GM23338 (cell line): ENCODE measurements at regions not wholly inside any gene's neighbourhood (a gene's known extent, or its start where the extent isn't known, plus 50 kb on each side); places are given as distances from the start of the nearest gene placed in this dataset.

Experiments
- ATAC-seq: fragments of 200-7000 bp; cut with Tn5 transposase; 3 replicates; pipeline ENCODE4 v1.9.1; 2020
- DNase-seq: peaks from one replicate; pipeline ENCODE4 v3.0.0-alpha.2; 2015; ENCODE audit warnings: low spot score
- H2AFZ ChIP-seq: fragments of 200-600 bp; sonication (generic); 2 replicates; pipeline ENCODE4 v1.8.0; 2016; ENCODE audit warnings: antibody characterized with exemption, mild to moderate bottlenecking, moderate library complexity
- H3F3A ChIP-seq: fragments of 200-600 bp; sonication (generic); replicated peaks from 2 replicates; pipeline ENCODE4 v1.8.0; 2017; ENCODE audit warnings: antibody characterized with exemption, mixed run types, low read depth
- H3K27ac ChIP-seq: fragments of 200-600 bp; sonication (generic); 2 replicates; pipeline ENCODE4 v1.6.1; 2016; ENCODE audit warnings: low read depth
- H3K27me3 ChIP-seq: fragments of 200-600 bp; sonication (generic); 2 replicates; pipeline ENCODE4 v1.8.0; 2016; ENCODE audit warnings: mild to moderate bottlenecking, mixed run types, moderate library complexity; ENCODE audit not compliant: insufficient read depth
- H3K36me3 ChIP-seq: fragments of 200-600 bp; sonication (generic); 2 replicates; pipeline ENCODE4 v1.8.0; 2016; ENCODE audit warnings: mild to moderate bottlenecking; ENCODE audit not compliant: insufficient read depth
- H3K4me1 ChIP-seq: fragments of 200-600 bp; sonication (generic); 2 replicates; pipeline ENCODE4 v1.8.0; 2016; ENCODE audit warnings: mild to moderate bottlenecking, moderate library complexity; ENCODE audit not compliant: insufficient read depth
- H3K4me2 ChIP-seq: fragments of 200-600 bp; sonication (generic); 2 replicates; pipeline ENCODE4 v1.7.1; 2017; ENCODE audit warnings: mixed run types
- H3K4me3 ChIP-seq: fragments of 200-600 bp; sonication (generic); 2 replicates; pipeline ENCODE4 v1.6.1; 2016; ENCODE audit warnings: mixed run types
- H3K79me2 ChIP-seq: fragments of 200-600 bp; sonication (generic); replicated peaks from 2 replicates; pipeline ENCODE4 v1.8.0; 2017; ENCODE audit warnings: mild to moderate bottlenecking; ENCODE audit not compliant: insufficient read depth
- H3K9me2 ChIP-seq: fragments of 200-600 bp; sonication (generic); 2 replicates; pipeline ENCODE4 v1.8.0; 2017; ENCODE audit not compliant: insufficient read depth
- H4K20me1 ChIP-seq: fragments of 200-600 bp; sonication (generic); replicated peaks from 2 replicates; pipeline ENCODE4 v1.8.0; 2017; ENCODE audit warnings: mild to moderate bottlenecking; ENCODE audit not compliant: insufficient read depth
- H3K27ac Mint-ChIP-seq: 2 replicates; pipeline ENCODE4 v1.8.0; 2020; ENCODE audit warnings: inconsistent platforms, mild to moderate bottlenecking, moderate library complexity, mixed read lengths
- H3K27me3 Mint-ChIP-seq: 3 replicates; pipeline ENCODE4 v1.8.0; 2022; ENCODE audit warnings: low read depth, mild to moderate bottlenecking, moderate library complexity, mixed read lengths, inconsistent platforms; ENCODE audit not compliant: insufficient read depth, poor library complexity
- H3K36me3 Mint-ChIP-seq: 3 replicates; pipeline ENCODE4 v1.8.0; 2021; ENCODE audit warnings: low read depth, mild to moderate bottlenecking, inconsistent platforms, moderate library complexity, mixed read lengths
- H3K4me1 Mint-ChIP-seq: 3 replicates; pipeline ENCODE4 v1.8.0; 2020; ENCODE audit warnings: mild to moderate bottlenecking, inconsistent platforms, mixed read lengths
- H3K4me3 Mint-ChIP-seq: 3 replicates; pipeline ENCODE4 v1.8.0; 2021; ENCODE audit warnings: moderate library complexity, mild to moderate bottlenecking, inconsistent platforms, mixed read lengths
- H3K9me3 Mint-ChIP-seq: 3 replicates; pipeline ENCODE4 v1.8.0; 2020; ENCODE audit warnings: moderate library complexity, mild to moderate bottlenecking, inconsistent platforms, mixed read lengths
- CREB1 ChIP-seq: fragments of 250-450 bp; sonication (Bioruptor Pico); IDR thresholded peaks from 2 replicates; pipeline ENCODE4 v1.5.0; 2020; ENCODE audit warnings: low read depth, mild to moderate bottlenecking, moderate library complexity
- EZH2phosphoT487 ChIP-seq: fragments of 200-600 bp; sonication (generic); IDR thresholded peaks from one replicate; pipeline ENCODE4 v1.8.1; 2018; ENCODE audit warnings: antibody characterized with exemption; ENCODE audit not compliant: unreplicated experiment
- JUNB ChIP-seq: IDR thresholded peaks from one replicate; pipeline ENCODE4 v1.6.1; 2016; ENCODE audit warnings: antibody characterized with exemption; ENCODE audit not compliant: unreplicated experiment
- POLR2AphosphoS5 ChIP-seq: IDR thresholded peaks from 2 replicates; pipeline ENCODE4 v1.6.1; 2016; ENCODE audit warnings: antibody characterized with exemption, low read depth
- STAT1 ChIP-seq: IDR thresholded peaks from one replicate; pipeline ENCODE4 v1.6.1; 2016; ENCODE audit warnings: antibody characterized with exemption; ENCODE audit not compliant: unreplicated experiment
- ZNF114 ChIP-seq: fragments of 250-450 bp; sonication (Bioruptor Pico); IDR thresholded peaks from 2 replicates; pipeline ENCODE4 v1.5.0; 2020; ENCODE audit warnings: mild to moderate bottlenecking, moderate library complexity
- TF ChIP-seq, protein P1 (sequence below): IDR thresholded peaks from 2 replicates; pipeline ENCODE4 v1.6.1; 2016; ENCODE audit warnings: antibody characterized with exemption
- TF ChIP-seq, protein P2 (sequence below): IDR thresholded peaks from one replicate; pipeline ENCODE4 v1.6.1; 2018; ENCODE audit warnings: antibody characterized with exemption; ENCODE audit not compliant: unreplicated experiment
- TF ChIP-seq, protein P3 (sequence below), 2 experiments: fragments of 200-600 bp in 1 of 2; sonication (generic) in 1 of 2; conservative IDR thresholded peaks; 2 replicates each; pipeline versions ENCODE4 v1.5.1 to v1.6.1; 2016 to 2017; ENCODE audit warnings: antibody characterized with exemption in 2 of 2, low read depth in 2 of 2, mild to moderate bottlenecking in 2 of 2, moderate library complexity in 1 of 2
- TF ChIP-seq, protein P4 (sequence below): fragments of 250-450 bp; sonication (Bioruptor Pico); IDR thresholded peaks from 2 replicates; pipeline ENCODE4 v1.5.0; 2020; ENCODE audit warnings: mild to moderate bottlenecking, moderate library complexity

DNA sequence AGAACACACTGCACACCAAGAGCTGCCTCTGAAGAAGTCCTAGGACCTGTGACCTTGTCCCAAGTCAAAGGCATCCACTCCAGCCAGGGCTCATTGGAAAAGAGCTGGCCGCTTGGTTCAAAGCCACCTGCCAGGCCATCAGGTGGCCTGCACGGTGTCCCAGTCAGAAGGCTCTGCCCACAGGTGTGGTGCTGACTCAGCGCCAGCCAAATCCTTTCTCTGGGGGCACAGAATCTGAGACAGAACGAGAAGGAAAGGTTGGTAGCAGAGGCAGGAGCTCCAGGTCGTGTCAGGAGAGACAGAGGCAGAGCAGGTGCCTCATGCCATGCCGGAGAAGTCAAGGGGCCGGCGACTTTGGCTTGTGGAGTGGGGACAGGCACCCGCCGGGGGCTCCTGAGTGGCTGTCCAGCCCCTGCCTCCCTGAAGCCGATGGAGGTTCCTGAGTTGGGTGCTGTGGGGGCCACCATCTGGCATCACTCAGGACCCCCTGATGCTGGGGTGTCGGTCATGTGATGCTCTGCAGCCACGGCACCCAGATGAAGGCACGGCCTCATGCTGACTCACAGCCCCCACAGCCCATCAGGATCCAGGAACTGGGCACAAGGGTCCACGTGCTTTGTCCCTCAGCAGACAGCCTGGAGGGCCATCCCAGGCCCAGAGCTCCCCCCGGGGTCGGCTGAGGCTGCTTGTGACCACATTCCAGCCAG lies 128.1 kb upstream of the FOXF1 start (continued):
- TF ChIP-seq, protein P1, sequence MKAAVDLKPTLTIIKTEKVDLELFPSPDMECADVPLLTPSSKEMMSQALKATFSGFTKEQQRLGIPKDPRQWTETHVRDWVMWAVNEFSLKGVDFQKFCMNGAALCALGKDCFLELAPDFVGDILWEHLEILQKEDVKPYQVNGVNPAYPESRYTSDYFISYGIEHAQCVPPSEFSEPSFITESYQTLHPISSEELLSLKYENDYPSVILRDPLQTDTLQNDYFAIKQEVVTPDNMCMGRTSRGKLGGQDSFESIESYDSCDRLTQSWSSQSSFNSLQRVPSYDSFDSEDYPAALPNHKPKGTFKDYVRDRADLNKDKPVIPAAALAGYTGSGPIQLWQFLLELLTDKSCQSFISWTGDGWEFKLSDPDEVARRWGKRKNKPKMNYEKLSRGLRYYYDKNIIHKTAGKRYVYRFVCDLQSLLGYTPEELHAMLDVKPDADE, result no peak
- TF ChIP-seq, protein P2, sequence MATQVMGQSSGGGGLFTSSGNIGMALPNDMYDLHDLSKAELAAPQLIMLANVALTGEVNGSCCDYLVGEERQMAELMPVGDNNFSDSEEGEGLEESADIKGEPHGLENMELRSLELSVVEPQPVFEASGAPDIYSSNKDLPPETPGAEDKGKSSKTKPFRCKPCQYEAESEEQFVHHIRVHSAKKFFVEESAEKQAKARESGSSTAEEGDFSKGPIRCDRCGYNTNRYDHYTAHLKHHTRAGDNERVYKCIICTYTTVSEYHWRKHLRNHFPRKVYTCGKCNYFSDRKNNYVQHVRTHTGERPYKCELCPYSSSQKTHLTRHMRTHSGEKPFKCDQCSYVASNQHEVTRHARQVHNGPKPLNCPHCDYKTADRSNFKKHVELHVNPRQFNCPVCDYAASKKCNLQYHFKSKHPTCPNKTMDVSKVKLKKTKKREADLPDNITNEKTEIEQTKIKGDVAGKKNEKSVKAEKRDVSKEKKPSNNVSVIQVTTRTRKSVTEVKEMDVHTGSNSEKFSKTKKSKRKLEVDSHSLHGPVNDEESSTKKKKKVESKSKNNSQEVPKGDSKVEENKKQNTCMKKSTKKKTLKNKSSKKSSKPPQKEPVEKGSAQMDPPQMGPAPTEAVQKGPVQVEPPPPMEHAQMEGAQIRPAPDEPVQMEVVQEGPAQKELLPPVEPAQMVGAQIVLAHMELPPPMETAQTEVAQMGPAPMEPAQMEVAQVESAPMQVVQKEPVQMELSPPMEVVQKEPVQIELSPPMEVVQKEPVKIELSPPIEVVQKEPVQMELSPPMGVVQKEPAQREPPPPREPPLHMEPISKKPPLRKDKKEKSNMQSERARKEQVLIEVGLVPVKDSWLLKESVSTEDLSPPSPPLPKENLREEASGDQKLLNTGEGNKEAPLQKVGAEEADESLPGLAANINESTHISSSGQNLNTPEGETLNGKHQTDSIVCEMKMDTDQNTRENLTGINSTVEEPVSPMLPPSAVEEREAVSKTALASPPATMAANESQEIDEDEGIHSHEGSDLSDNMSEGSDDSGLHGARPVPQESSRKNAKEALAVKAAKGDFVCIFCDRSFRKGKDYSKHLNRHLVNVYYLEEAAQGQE, result no peak
- TF ChIP-seq EZH2phosphoT487 (no peak), ZNF114 (CRISPR knock-in tag) (no peak), CREB1 (CRISPR knock-in tag) (no peak)

DNA sequence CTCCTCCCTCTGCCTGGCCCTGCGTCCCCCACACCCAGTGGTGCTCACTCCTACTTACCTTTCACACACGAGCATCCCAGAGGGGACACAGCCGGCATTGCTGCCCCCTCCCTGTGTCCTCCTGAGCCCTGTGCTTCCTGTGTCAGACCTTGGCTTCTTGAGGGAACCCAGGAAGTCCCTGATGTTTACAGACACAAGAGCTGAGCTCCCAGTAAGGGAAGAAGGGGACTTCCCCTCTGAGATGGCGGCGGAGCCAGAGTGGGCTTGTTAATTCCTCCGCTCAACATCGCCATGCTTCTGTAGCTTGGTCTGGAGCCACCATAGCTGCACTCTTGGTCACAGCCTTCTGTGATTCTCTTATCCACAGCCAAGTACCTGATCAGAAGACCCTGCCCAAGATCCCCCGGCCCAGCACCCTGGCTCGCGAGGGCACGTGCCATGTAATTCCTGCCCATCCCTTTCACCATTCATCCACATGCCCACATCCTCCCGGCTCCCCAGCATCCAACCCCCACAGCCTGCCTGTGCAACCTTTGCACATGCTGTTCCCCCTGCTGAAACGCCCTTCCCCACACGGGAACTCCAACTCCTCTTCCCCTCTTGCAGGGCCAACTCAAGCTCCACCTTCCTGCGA lies 127.4 kb upstream of the FOXF1 start:
- H3K27ac ChIP-seq, result no peak overlapping the region
- DNase-seq (no peak), ATAC-seq (no peak)
- no peaks in the 10 kb centered on the region for H3K27me3 ChIP-seq
- no peaks in the 10 kb centered on the region for H3K9me2 ChIP-seq
- no peaks in the 10 kb centered on the region for H3F3A ChIP-seq
- no peak overlapping the region for H3K27ac Mint-ChIP-seq
- H2AFZ ChIP-seq, result peak overlapping the region; percentile 86; the same call in 1 of the 2 replicates
- H3K36me3 Mint-ChIP-seq, result no peaks in the 10 kb centered on the region
- peaks cover 6% of the 10 kb centered on the region for H3K27me3 Mint-ChIP-seq
- no peaks in the 10 kb centered on the region for H3K4me1 ChIP-seq
- H3K9me3 Mint-ChIP-seq, result no peaks in the 10 kb centered on the region; the same call in 2 of the 3 replicates
- H3K4me3 Mint-ChIP-seq, result no peak overlapping the region
- peaks cover 22% of the 10 kb centered on the region for H3K4me1 Mint-ChIP-seq
- no peak overlapping the region for H3K4me3 ChIP-seq
- no peak overlapping the region for H3K4me2 ChIP-seq
- no peaks in the 10 kb centered on the region for H4K20me1 ChIP-seq
- H3K79me2 ChIP-seq, result no peaks in the 10 kb centered on the region
- H3K36me3 ChIP-seq, result no peaks in the 10 kb centered on the region
- TF ChIP-seq, protein P3, sequence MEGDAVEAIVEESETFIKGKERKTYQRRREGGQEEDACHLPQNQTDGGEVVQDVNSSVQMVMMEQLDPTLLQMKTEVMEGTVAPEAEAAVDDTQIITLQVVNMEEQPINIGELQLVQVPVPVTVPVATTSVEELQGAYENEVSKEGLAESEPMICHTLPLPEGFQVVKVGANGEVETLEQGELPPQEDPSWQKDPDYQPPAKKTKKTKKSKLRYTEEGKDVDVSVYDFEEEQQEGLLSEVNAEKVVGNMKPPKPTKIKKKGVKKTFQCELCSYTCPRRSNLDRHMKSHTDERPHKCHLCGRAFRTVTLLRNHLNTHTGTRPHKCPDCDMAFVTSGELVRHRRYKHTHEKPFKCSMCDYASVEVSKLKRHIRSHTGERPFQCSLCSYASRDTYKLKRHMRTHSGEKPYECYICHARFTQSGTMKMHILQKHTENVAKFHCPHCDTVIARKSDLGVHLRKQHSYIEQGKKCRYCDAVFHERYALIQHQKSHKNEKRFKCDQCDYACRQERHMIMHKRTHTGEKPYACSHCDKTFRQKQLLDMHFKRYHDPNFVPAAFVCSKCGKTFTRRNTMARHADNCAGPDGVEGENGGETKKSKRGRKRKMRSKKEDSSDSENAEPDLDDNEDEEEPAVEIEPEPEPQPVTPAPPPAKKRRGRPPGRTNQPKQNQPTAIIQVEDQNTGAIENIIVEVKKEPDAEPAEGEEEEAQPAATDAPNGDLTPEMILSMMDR (conservative IDR thresholded peaks at IDR 0.05; ENCODE audit: low read depth in 2 of 2), result no peak
- TF ChIP-seq EZH2phosphoT487 (no peak), JUNB (no peak), STAT1 (no peak), POLR2AphosphoS5 (no peak)
- TF ChIP-seq, protein P4, sequence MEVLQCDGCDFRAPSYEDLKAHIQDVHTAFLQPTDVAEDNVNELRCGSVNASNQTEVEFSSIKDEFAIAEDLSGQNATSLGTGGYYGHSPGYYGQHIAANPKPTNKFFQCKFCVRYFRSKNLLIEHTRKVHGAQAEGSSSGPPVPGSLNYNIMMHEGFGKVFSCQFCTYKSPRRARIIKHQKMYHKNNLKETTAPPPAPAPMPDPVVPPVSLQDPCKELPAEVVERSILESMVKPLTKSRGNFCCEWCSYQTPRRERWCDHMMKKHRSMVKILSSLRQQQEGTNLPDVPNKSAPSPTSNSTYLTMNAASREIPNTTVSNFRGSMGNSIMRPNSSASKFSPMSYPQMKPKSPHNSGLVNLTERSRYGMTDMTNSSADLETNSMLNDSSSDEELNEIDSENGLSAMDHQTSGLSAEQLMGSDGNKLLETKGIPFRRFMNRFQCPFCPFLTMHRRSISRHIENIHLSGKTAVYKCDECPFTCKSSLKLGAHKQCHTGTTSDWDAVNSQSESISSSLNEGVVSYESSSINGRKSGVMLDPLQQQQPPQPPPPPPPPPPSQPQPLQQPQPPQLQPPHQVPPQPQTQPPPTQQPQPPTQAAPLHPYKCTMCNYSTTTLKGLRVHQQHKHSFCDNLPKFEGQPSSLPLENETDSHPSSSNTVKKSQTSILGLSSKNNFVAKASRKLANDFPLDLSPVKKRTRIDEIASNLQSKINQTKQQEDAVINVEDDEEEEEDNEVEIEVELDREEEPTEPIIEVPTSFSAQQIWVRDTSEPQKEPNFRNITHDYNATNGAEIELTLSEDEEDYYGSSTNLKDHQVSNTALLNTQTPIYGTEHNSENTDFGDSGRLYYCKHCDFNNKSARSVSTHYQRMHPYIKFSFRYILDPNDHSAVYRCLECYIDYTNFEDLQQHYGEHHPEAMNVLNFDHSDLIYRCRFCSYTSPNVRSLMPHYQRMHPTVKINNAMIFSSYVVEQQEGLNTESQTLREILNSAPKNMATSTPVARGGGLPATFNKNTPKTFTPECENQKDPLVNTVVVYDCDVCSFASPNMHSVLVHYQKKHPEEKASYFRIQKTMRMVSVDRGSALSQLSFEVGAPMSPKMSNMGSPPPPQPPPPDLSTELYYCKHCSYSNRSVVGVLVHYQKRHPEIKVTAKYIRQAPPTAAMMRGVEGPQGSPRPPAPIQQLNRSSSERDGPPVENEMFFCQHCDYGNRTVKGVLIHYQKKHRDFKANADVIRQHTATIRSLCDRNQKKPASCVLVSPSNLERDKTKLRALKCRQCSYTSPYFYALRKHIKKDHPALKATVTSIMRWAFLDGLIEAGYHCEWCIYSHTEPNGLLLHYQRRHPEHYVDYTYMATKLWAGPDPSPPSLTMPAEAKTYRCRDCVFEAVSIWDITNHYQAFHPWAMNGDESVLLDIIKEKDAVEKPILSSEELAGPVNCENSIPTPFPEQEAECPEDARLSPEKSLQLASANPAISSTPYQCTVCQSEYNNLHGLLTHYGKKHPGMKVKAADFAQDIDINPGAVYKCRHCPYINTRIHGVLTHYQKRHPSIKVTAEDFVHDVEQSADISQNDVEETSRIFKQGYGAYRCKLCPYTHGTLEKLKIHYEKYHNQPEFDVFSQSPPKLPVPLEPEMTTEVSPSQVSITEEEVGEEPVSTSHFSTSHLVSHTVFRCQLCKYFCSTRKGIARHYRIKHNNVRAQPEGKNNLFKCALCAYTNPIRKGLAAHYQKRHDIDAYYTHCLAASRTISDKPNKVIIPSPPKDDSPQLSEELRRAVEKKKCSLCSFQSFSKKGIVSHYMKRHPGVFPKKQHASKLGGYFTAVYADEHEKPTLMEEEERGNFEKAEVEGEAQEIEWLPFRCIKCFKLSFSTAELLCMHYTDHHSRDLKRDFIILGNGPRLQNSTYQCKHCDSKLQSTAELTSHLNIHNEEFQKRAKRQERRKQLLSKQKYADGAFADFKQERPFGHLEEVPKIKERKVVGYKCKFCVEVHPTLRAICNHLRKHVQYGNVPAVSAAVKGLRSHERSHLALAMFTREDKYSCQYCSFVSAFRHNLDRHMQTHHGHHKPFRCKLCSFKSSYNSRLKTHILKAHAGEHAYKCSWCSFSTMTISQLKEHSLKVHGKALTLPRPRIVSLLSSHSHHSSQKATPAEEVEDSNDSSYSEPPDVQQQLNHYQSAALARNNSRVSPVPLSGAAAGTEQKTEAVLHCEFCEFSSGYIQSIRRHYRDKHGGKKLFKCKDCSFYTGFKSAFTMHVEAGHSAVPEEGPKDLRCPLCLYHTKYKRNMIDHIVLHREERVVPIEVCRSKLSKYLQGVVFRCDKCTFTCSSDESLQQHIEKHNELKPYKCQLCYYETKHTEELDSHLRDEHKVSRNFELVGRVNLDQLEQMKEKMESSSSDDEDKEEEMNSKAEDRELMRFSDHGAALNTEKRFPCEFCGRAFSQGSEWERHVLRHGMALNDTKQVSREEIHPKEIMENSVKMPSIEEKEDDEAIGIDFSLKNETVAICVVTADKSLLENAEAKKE (CRISPR knock-in tag), result no peak
